Breast epithelium (tissue), 3 donors: ENCODE measurements at regions not wholly inside any gene's neighbourhood (a gene's known extent, or its start where the extent isn't known, plus 50 kb on each side); places are given as distances from the start of the nearest gene placed in this dataset.

Source experiments
- CTCF ChIP-seq, 3 donors: fragments of 450-650 bp; IDR thresholded peaks; one replicate each; pipeline ENCODE4 v1.5.1; 2016 to 2017; ENCODE audit warnings: antibody characterized with exemption in 3 of 3, mild to moderate bottlenecking in 3 of 3, moderate library complexity in 3 of 3
- POLR2A ChIP-seq: fragments of 450-650 bp; IDR thresholded peaks from one replicate; pipeline ENCODE4 v1.6.1; 2016; ENCODE audit warnings: antibody characterized with exemption, mild to moderate bottlenecking, moderate library complexity
- POLR2AphosphoS5 ChIP-seq, 3 donors: sonication (generic); formaldehyde crosslinking; IDR thresholded peaks; one replicate each; pipeline ENCODE4 v1.6.1; 2017; ENCODE audit warnings: antibody characterized with exemption in 3 of 3

DNA sequence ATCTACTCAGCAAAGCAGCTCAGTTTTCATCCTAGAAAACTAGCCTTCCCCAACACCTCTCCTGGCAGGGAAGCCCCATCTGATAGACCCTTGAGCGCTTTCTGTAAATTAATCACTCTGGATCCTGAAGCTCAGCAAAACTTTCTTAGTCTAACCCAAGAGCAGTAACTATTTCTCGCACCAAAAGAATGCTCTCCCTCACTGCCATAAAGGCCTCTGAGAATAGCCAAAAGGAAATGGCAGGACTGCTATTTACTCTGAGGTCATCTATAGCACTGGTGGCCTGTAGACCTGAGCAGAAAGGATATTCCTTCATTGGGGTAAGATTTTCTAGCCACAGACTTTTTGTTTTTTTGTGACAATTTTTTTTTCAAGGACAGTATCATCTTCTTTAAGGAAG lies 345.8 kb upstream of the ADAMTS9 start:
- TF ChIP-seq POLR2AphosphoS5 (IDR thresholded peaks at IDR 0.05) (no peak), CTCF (IDR thresholded peaks at IDR 0.05) (no peak), POLR2A (no peak)
